CD8-positive, alpha-beta memory T cell (primary cell): ENCODE measurements at regions not wholly inside any gene's neighbourhood (a gene's known extent, or its start where the extent isn't known, plus 50 kb on each side); places are given as distances from the start of the nearest gene placed in this dataset.

Source experiments
- CTCF ChIA-PET: fragments of 350-600 bp; sonication (Branson Sonifier 250); formaldehyde crosslinking; loops from one replicate; lab custom pipeline; 2021; ENCODE audit warnings: antibody characterized with exemption; lab: Charles Lee
- POLR2A ChIA-PET: fragments of 350-600 bp; sonication (Branson Sonifier 250); formaldehyde crosslinking; loops from one replicate; lab custom pipeline; 2021; ENCODE audit warnings: antibody characterized with exemption; lab: Charles Lee
- DNase-seq, 5 donors: peaks; one replicate each; pipeline versions ENCODE4 v3.0.0 to v3.0.0-alpha.2; 2020 to 2022; ENCODE audit warnings: mixed read lengths in 1 of 5
- H3K27ac ChIP-seq: one replicate; pipeline ENCODE4 v1.7.0; 2013; ENCODE audit warnings: low read depth, mild to moderate bottlenecking, low read length, moderate library complexity
- H3K27me3 ChIP-seq: 2 replicates; pipeline ENCODE4 v1.7.0; 2013; ENCODE audit warnings: low read length, mild to moderate bottlenecking; ENCODE audit not compliant: insufficient read depth, poor library complexity, severe bottlenecking
- H3K36me3 ChIP-seq: 2 replicates; pipeline ENCODE4 v1.7.0; 2013; ENCODE audit warnings: mild to moderate bottlenecking, low read length, moderate library complexity; ENCODE audit not compliant: insufficient read depth
- H3K4me1 ChIP-seq: 2 replicates; pipeline ENCODE4 v1.7.0; 2013; ENCODE audit warnings: mild to moderate bottlenecking, low read length, moderate library complexity; ENCODE audit not compliant: insufficient read depth
- H3K4me3 ChIP-seq: 2 replicates; pipeline ENCODE4 v1.7.0; 2013; ENCODE audit warnings: mild to moderate bottlenecking, low read length
- H3K9me3 ChIP-seq: 2 replicates; pipeline ENCODE4 v1.7.0; 2013; ENCODE audit warnings: mild to moderate bottlenecking, low read length
- H3K27ac Mint-ChIP-seq, 8 donors: one replicate each; pipeline ENCODE4 v1.8.0; 2020 to 2021; ENCODE audit warnings: mixed read lengths in 8 of 8, mild to moderate bottlenecking in 6 of 8, inconsistent platforms in 3 of 8, moderate library complexity in 3 of 8
- H3K27me3 Mint-ChIP-seq, 2 donors: one replicate each; pipeline ENCODE4 v1.8.0; 2020 to 2021; ENCODE audit warnings: mixed read lengths in 2 of 2, mild to moderate bottlenecking in 1 of 2, moderate library complexity in 1 of 2
- H3K36me3 Mint-ChIP-seq, 3 donors: one replicate each; pipeline ENCODE4 v1.8.0; 2020 to 2021; ENCODE audit warnings: mixed read lengths in 3 of 3, inconsistent platforms in 1 of 3, mild to moderate bottlenecking in 1 of 3
- H3K4me1 Mint-ChIP-seq, 3 donors: one replicate each; pipeline ENCODE4 v1.8.0; 2020 to 2021; ENCODE audit warnings: mixed read lengths in 3 of 3, inconsistent platforms in 1 of 3, mild to moderate bottlenecking in 1 of 3
- H3K4me3 Mint-ChIP-seq, 7 donors: one replicate each; pipeline ENCODE4 v1.8.0; 2020 to 2021; ENCODE audit warnings: mixed read lengths in 7 of 7, mild to moderate bottlenecking in 6 of 7, moderate library complexity in 4 of 7, inconsistent platforms in 2 of 7
- H3K9me3 Mint-ChIP-seq, 5 donors: one replicate each; pipeline ENCODE4 v1.8.0; 2020 to 2022; ENCODE audit warnings: mixed read lengths in 5 of 5, mild to moderate bottlenecking in 3 of 5, moderate library complexity in 2 of 5, inconsistent platforms in 1 of 5

DNA sequence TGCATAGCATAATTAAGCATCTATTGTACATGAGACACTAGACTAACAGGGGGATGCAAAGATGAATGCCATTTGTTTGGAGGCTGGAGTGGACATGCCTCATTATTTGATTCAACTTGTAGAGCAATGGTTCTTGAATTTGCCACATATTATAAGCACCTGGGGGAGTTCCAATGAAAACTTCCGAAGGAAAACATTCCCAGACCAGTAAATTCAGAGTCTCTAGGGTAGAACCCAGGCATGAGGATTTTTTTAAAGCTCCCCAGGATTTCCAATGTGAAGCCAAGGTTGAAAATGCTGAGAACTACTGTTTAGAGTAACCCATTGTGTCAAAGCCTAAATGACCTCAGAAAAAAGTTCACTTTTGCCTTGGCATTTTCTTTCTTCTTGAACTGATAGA, 93.9 kb upstream of the ITGA1 start:
- Histone ChIP-seq H3K27me3 (no peaks in the 10 kb centered on the region), H3K9me3 (no peaks in the 10 kb centered on the region), H3K4me1 (no peaks in the 10 kb centered on the region), H3K36me3 (no peaks in the 10 kb centered on the region), H3K27ac (no peak overlapping the region), H3K4me3 (no peak overlapping the region)
- no peaks in the 10 kb centered on the region for H3K9me3 Mint-ChIP-seq
- H3K36me3 Mint-ChIP-seq, result no peaks in the 10 kb centered on the region
- ChIA-PET POLR2A (no interaction called here), CTCF (interaction anchor here (0.7 to 5.0 kb wide), 24 partner anchors 14 to 236 kb away, joined by 3 to 32 read pairs (median 4); no protein-coding TSS in a partner anchor)
- H3K4me3 Mint-ChIP-seq, result no peak overlapping the region
- DNase-seq, result no peak
- peaks cover 5 to 9% (median 8%) of the 10 kb centered on the region in 3 donors for H3K4me1 Mint-ChIP-seq
- H3K27me3 Mint-ChIP-seq, result no peaks in the 10 kb centered on the region
- H3K27ac Mint-ChIP-seq, result no peak overlapping the region

DNA sequence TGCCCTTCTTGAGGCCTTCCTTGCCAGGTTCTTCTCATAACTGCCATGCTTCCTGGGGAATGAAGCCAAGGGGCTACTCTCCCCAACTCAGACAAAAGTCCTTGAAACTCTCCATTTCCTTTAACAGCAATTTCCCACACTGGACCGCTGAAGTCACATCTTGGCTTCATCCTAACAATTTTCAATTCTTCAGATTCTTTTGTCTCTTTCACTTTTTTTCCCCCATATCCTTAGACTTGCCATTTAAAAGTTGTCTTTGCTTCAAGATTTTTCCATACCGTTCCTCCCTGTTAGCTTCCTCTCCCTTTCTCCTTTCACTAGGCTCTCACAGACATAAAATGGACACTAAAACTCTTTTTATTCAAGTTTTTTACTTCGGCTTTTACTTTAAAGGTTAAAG, 93.1 kb upstream of the ITGA1 start:
- POLR2A ChIA-PET, result no interaction called here
- Mint-ChIP-seq H3K9me3 (no peaks in the 10 kb centered on the region), H3K27ac (peak overlapping the region in 3 of 8 donors; percentile 3 to 36 (median 18)), H3K4me3 (no peak overlapping the region), H3K4me1 (peaks cover 5 to 9% (median 8%) of the 10 kb centered on the region in 3 donors), H3K36me3 (no peaks in the 10 kb centered on the region), H3K27me3 (no peaks in the 10 kb centered on the region)
- Histone ChIP-seq H3K9me3 (no peaks in the 10 kb centered on the region), H3K4me3 (no peak overlapping the region), H3K36me3 (no peaks in the 10 kb centered on the region), H3K27me3 (no peaks in the 10 kb centered on the region), H3K27ac (no peak overlapping the region), H3K4me1 (no peaks in the 10 kb centered on the region)
- CTCF ChIA-PET, result interaction anchor here (1.5 to 5.0 kb wide), 4 partner anchors 49 to 220 kb away, joined by 4 to 32 read pairs (median 9); no protein-coding TSS in a partner anchor
- no peak for DNase-seq

DNA sequence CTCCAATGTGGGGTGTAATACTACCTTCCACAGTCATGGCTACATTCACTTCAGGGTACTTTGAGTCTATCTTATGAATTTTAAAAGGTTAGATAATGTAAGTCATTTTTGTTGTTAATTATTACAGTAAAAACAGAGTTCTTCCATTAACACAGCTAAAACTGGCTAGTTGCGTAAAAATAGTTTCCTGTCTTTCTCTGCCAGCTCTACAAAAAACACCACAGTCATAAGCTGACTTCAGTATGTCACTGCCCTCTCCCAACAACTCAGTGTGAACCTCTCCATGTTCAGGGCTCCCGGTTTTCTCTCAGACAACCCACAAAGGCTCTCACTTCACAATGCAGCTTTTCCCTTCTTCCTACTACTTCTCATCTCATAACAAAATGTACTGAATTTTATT, 84.8 kb upstream of the ITGA1 start:
- Mint-ChIP-seq H3K4me1 (peaks cover 28 to 45% (median 44%) of the 10 kb centered on the region in 3 donors), H3K36me3 (no peaks in the 10 kb centered on the region), H3K27ac (no peak overlapping the region), H3K4me3 (no peak overlapping the region), H3K27me3 (no peaks in the 10 kb centered on the region), H3K9me3 (no peaks in the 10 kb centered on the region)
- CTCF ChIA-PET, result no interaction called here
- no peaks in the 10 kb centered on the region for H3K36me3 ChIP-seq
- DNase-seq, result no peak
- peaks cover 19% of the 10 kb centered on the region for H3K4me1 ChIP-seq
- H3K27me3 ChIP-seq, result no peaks in the 10 kb centered on the region
- POLR2A ChIA-PET, result no interaction called here
- no peak overlapping the region for H3K4me3 ChIP-seq
- H3K27ac ChIP-seq, result no peak overlapping the region
- no peaks in the 10 kb centered on the region for H3K9me3 ChIP-seq

DNA sequence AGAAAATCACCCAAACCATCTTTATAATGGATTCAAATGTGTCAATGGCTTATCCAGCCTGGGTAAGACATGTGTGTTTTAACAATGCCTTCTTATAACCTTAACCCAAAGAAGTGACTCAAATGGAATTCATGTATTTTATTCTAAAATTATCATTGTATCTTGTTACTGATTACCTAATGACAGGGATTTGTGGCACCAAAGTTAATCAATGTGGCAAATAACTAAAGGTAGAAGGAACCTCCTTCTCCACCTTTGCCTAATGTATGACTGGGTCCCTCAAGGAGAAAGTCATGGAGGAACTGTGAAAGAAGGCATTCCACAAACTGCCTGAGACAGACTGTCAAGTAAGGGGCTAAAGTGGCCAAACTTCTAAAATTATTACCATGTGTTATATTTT, 84.4 kb upstream of the ITGA1 start:
- ChIA-PET POLR2A (no interaction called here), CTCF (no interaction called here)
- H3K4me1 Mint-ChIP-seq, result peaks cover 30 to 50% (median 48%) of the 10 kb centered on the region in 3 donors

DNA sequence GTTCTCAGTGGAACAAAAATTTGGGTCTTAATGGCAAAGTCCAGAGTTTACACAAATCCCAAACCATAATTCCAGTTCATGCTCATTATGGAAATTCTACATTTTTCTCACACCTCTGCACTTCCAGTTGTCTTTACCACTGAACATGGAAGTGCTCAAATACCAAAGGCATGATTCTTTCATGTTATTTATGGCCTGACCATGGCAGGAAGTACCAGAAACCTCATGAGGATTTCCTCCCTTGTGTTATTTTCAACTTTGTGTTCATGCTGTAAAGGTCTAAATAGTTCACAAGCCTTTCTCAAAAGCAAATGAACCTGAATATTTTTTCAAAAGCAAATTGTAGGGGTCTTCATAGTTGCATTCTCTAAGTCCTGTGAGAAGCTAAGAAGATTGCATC, 82.0 kb upstream of the ITGA1 start:
- DNase-seq, result no peak

More for the DNA sequence above, 84.4 kb upstream of the ITGA1 start:
- H3K36me3 Mint-ChIP-seq, result no peaks in the 10 kb centered on the region
- no peaks in the 10 kb centered on the region for H3K36me3 ChIP-seq
- H3K4me3 ChIP-seq, result no peak overlapping the region
- no peak overlapping the region for H3K4me3 Mint-ChIP-seq
- no peaks in the 10 kb centered on the region for H3K27me3 Mint-ChIP-seq
- H3K27ac Mint-ChIP-seq, result no peak overlapping the region
- H3K9me3 ChIP-seq, result no peaks in the 10 kb centered on the region
- no peaks in the 10 kb centered on the region for H3K27me3 ChIP-seq
- H3K4me1 ChIP-seq, result peaks cover 19% of the 10 kb centered on the region
- DNase-seq, result no peak
- no peak overlapping the region for H3K27ac ChIP-seq
- no peaks in the 10 kb centered on the region for H3K9me3 Mint-ChIP-seq

DNA sequence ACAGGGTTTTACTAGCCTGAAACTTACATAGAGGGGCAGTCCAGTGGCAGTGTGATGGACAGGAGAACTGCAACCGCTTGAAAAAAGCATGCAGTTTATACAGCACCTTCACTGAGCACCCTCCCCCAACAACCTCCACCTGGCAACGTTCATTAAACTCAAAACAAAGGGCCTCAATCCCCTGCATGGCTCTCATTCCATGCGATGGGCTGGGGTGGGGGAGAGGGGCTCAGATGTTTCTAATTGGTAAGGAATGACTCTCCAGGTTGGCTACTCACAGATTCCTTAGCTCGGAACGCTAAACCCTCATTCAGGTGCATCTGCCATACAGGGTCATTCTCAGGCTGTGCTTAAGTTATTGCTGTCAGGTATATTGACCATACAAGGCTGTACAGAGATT, 80.9 kb upstream of the ITGA1 start:
- Mint-ChIP-seq H3K4me1 (peaks cover 59 to 84% (median 81%) of the 10 kb centered on the region in 3 donors), H3K27me3 (no peaks in the 10 kb centered on the region), H3K9me3 (no peaks in the 10 kb centered on the region), H3K36me3 (no peaks in the 10 kb centered on the region), H3K4me3 (no peak overlapping the region), H3K27ac (no peak overlapping the region)
- no peak for DNase-seq
- Histone ChIP-seq H3K27me3 (no peaks in the 10 kb centered on the region), H3K27ac (no peak overlapping the region), H3K36me3 (no peaks in the 10 kb centered on the region), H3K9me3 (no peaks in the 10 kb centered on the region), H3K4me3 (no peak overlapping the region), H3K4me1 (peaks cover 29% of the 10 kb centered on the region)
- POLR2A ChIA-PET, result no interaction called here
- CTCF ChIA-PET, result interaction anchor here (1.1 to 1.2 kb wide), 2 partner anchors 14 to 58 kb away, joined by 3 to 4 read pairs; no protein-coding TSS in a partner anchor

More for the DNA sequence above, 82.0 kb upstream of the ITGA1 start:
- Mint-ChIP-seq H3K36me3 (no peaks in the 10 kb centered on the region), H3K4me1 (peaks cover 50 to 74% (median 72%) of the 10 kb centered on the region in 3 donors), H3K27ac (peak overlapping the region in 1 of 8 donors; percentile 10), H3K27me3 (no peaks in the 10 kb centered on the region), H3K4me3 (peak overlapping the region in 5 of 7 donors; percentile 10 to 49 (median 31)), H3K9me3 (no peaks in the 10 kb centered on the region)
- POLR2A ChIA-PET, result no interaction called here
- Histone ChIP-seq H3K36me3 (no peaks in the 10 kb centered on the region), H3K27me3 (no peaks in the 10 kb centered on the region), H3K27ac (no peak overlapping the region), H3K4me1 (peaks cover 29% of the 10 kb centered on the region), H3K9me3 (no peaks in the 10 kb centered on the region), H3K4me3 (no peak overlapping the region)
- CTCF ChIA-PET, result interaction anchor here (1.2 kb wide), 1 partner anchor 20 kb away, joined by 3 read pairs; no protein-coding TSS in a partner anchor

DNA sequence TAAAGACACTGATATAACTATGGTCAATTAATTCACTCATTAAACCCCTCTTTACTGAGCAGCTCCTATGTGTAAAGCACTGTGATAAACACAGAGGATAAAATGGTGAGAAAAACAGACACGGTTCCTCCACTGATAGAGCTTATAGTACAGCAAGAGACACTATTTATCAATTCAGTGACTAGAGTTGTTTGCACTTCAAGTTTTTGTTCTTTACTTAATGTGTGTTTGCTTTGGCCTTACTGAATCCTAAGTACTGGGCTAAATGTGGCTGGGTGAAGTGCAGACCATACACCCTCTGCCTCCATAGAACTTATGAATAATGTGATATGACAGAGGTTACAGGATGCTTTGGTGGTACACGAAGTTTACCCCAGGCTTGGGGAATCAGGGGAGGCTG, 80.1 kb upstream of the ITGA1 start:
- Mint-ChIP-seq H3K27me3 (no peaks in the 10 kb centered on the region), H3K4me3 (no peak overlapping the region), H3K9me3 (no peaks in the 10 kb centered on the region), H3K4me1 (peaks cover 64 to 91% (median 88%) of the 10 kb centered on the region in 3 donors), H3K36me3 (no peaks in the 10 kb centered on the region), H3K27ac (no peak overlapping the region)
- no peak overlapping the region for H3K4me3 ChIP-seq
- no peaks in the 10 kb centered on the region for H3K27me3 ChIP-seq
- H3K36me3 ChIP-seq, result no peaks in the 10 kb centered on the region
- POLR2A ChIA-PET, result no interaction called here
- DNase-seq, result no peak
- peaks cover 29% of the 10 kb centered on the region for H3K4me1 ChIP-seq
- CTCF ChIA-PET, result interaction anchor here (1.1 to 1.2 kb wide), 3 partner anchors 14 to 75 kb away, joined by 3 to 4 read pairs (median 3); no protein-coding TSS in a partner anchor
- H3K27ac ChIP-seq, result no peak overlapping the region
- no peaks in the 10 kb centered on the region for H3K9me3 ChIP-seq

DNA sequence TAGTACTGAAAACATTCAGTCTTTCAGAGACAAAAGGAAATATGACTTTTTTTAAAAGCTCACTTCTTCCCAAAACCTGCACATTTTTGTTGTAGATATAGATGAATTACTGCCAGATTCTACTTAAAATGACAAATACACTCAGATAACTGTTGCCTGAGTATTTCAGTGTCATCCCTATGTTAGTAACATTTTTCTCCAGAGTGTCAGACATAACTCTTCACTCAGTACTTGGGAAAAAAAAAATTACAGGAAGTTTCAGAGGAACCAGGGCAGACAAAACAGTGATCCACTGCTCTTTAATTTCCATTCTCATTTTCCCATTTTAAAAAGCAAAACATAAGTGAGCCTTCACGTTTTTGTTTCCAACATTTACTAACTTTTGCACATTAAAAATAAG, 79.3 kb upstream of the ITGA1 start:
- no peaks in the 10 kb centered on the region for H3K36me3 Mint-ChIP-seq
- Histone ChIP-seq H3K36me3 (no peaks in the 10 kb centered on the region), H3K4me1 (peaks cover 29% of the 10 kb centered on the region), H3K27me3 (no peaks in the 10 kb centered on the region), H3K9me3 (no peaks in the 10 kb centered on the region), H3K27ac (no peak overlapping the region), H3K4me3 (no peak overlapping the region)
- ChIA-PET POLR2A (interaction anchor here (1.1 kb wide), 1 partner anchor 91 kb away, joined by 4 read pairs; no protein-coding TSS in a partner anchor), CTCF (no interaction called here)
- H3K4me1 Mint-ChIP-seq, result peaks cover 63 to 91% (median 88%) of the 10 kb centered on the region in 3 donors
- H3K4me3 Mint-ChIP-seq, result no peak overlapping the region
- H3K9me3 Mint-ChIP-seq, result no peaks in the 10 kb centered on the region
- H3K27me3 Mint-ChIP-seq, result no peaks in the 10 kb centered on the region
- DNase-seq, result no peak
- no peak overlapping the region for H3K27ac Mint-ChIP-seq
